Caki2 (cell line): ENCODE measurements at regions not wholly inside any gene's neighbourhood (a gene's known extent, or its start where the extent isn't known, plus 50 kb on each side); places are given as distances from the start of the nearest gene placed in this dataset.

Experiments used
- DNase-seq: peaks from one replicate; pipeline ENCODE4 v3.0.0-alpha.2; 2015; ENCODE audit warnings: low read depth
- in situ Hi-C: cut with HindIII; loops from 2 replicates; pipeline ENCODE4 v1.10.0; 2016; ENCODE audit warnings: low sequenced_read_pairs, low pct_unique_long_range_greater_than_20kb, mixed read lengths

DNA sequence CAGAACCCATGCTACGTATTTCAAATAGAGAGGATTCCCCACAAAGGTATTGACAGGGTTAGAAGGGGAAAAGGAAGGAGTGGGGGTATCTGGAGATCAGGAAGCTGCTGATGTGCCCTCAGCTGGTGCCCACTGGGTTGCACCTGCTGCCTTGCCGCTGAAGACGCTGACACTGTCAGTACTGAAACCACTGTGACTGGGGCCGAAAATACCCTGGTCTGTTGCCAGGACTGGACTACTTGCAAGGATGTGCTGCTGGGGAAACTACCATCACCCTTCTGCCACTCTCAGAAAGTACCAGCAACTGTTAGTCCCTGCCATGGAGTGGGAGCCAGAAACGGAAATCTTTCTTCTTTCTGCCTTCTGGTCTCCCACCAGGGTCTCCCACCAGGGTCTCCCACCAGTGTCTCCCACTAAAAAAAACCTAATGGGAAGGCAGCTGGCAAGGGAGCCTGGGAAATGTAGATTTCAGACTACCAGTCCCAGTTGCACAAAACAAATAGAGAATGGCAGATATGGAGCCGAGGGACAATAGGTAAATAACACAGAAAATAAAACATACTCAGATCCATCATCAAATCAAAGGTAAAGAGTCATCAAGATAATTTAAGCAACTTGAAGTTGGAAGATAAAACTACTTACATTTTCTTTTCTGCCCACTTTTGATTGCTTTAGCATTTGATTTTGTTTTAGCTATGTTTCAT, 204.8 kb downstream of the TPBG start:
- in situ Hi-C loops = no loop called here
- DNase-seq = no peak

- in situ Hi-C loops = no loop called here
Observed at GRCh38 chr6:82569022-82569421, 205.4 kb downstream of the TPBG start.

GRCh38 chr6:82570083-82570482, 206.5 kb downstream of the TPBG start:
- in situ Hi-C loops = no loop called here
- DNase-seq = no peak

More at GRCh38 chr6:82569022-82569421, 205.4 kb downstream of the TPBG start:
- DNase-seq = no peak

DNA sequence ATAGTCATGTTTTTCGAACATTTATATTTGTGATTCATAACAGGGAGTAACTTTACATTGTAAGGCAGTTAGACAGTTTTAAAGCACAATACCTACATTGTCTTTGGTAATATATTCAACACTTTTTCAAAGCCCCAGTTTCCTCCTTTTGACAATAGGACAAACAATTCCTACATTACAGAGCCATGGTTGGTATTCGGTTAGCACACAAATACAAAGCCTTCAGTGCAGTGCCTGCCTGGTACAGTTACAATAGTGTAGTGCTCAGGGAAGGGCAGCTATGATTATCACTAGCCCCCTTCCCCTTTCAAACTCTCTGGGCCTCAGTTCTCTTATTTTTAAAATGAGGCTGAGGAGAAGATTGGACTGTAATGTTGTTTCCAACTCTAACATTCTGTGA, 207.8 kb downstream of the TPBG start:
- in situ Hi-C loops = no loop called here
- no peak for DNase-seq

DNA sequence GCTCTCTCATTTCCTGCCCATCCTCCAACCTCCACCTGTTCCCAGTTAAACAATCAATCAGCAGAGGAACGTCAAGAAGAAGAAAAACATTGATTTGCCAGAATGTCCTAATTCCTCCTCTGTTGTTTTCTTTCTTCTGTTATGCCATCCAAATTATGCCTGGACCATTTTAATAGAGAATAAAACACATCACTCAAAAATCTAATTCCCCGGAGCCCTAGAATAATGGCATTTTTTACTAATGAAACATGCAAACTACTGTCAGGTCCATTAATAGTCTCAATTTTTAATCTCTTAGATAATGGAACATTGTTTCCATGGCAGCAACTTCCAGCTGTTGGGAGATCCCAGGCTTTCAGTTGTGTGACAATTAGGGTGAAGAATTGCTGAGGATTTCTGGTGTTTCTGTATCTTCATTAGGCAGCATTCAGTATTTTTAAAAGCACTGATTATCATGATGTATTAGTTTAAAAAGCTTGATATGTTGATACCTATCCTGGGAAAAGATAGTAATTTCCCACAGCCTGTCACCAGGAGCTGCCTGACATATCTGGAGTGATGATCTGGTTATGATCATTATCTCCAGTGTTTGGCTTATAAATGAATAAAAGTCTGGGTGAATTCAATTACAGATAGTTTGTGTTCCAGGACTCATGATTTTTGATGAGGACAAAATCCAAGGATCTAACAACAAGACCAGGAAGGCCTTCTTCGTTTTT, 209.8 kb downstream of the TPBG start:
- no peak for DNase-seq
- in situ Hi-C loops = no loop called here

- DNase-seq = no peak
- in situ Hi-C loops = no loop called here
Observed at GRCh38 chr6:82576284-82576683, 212.7 kb downstream of the TPBG start.

GRCh38 chr6:82584194-82584695, 220.6 kb downstream of the TPBG start:
- in situ Hi-C loops = no loop called here
- no peak for DNase-seq

DNA sequence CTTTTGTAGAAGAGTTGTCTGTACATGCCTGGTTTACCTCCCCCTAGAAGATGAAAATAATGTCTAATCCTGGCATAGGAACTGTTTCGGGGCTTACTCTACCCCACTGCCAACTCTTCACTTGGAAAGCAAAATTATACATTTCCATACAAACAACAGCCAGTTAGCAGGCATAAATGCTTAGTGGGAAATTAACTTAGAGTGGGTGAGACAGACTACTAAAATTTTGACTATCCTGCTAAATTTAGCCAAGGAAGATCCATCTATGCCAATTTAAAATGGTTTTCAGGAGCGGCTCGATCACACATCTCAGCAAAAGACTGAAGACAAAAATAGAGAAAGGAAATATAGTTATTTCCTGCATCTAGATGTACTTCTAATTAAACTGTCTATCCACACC, 221.2 kb downstream of the TPBG start:
- in situ Hi-C loops = no loop called here

DNA sequence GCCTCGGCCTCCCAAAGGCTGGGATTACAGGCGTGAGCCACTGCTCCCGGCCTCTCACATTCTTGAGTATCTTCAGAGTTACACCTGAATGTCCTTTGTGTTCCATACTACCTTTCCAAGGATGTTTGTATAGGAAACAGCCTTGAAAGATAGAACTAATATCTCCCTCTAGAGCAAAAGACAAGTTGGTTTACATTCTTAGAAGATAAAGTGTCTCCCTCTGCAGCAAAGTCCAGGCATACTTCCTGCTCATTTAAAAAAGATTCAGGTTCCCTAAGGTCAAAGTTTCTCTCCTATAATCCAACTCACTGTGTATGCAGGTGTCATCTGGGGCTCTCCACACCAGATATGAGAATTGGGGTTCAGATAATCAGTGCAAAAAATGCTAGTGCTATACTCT, 224.4 kb downstream of the TPBG start:
- in situ Hi-C loops = no loop called here
- no peak for DNase-seq

More for the DNA sequence above, 221.2 kb downstream of the TPBG start:
- no peak for DNase-seq

DNA sequence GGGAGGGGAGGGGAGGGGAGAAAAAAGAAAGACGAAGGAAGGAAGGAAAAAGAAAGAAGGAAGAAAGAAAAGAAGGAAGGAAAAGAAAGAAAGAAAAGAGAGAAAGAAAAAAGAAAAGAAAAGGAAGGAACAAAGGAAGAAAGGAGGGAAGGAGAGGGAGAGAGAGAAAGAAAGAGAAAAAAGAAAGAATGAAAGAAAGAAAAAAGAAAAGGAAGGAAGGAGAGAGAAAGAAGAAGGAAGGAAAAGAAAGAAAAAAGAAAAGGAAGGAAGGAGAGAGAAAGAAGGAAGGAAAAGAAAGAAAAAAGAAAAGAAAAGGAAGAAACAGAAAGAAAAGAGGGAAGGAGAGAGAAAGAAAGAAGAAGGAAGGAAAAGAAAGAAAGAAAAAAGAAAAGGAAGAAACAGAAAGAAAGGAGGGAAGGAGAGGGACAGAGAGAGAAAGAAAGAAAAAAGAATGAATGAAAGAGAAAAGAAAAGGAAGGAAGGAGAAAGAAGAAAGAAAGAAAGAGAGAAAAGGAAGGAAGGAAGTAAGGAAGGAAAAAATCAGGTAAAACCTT, 225.3 kb downstream of the TPBG start:
- in situ Hi-C loops = no loop called here
- DNase-seq = no peak

DNA sequence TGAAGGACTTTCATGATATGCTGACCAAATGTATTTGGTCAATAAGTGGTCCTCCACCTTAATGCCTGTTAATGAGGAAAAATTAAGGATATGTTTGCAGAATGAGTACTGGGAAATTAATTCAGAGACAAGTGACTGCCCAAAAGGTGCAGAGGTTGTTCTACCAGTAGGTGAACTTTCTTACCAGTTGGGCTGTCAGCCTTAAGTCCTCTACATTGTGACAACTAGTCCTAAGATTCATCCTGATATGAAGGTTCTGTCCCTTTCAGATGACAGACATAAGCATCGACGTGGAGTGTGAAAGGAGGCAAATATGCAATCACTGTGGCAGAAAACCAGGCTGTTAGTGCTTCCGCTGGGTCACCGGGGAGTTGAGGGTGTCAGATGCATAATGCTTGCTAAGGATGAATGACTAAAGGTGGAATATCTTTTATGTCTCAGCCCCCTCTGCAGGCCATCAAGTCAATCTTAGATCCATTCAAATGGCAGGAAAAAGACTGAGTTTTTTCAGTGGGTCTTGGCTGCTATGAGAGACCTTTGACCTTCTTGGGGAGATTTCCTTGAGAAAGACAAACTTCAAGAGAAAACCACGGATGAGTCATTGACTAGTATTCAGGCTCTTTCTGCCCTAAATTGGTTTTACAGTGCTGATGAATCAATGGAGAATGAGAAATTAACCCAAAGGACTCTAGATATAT, 226.0 kb downstream of the TPBG start:
- DNase-seq = peak; percentile 59
- in situ Hi-C loops = no loop called here

GRCh38 chr6:82597201-82597600, 233.6 kb downstream of the TPBG start:
- in situ Hi-C loops = no loop called here
- no peak for DNase-seq

DNA sequence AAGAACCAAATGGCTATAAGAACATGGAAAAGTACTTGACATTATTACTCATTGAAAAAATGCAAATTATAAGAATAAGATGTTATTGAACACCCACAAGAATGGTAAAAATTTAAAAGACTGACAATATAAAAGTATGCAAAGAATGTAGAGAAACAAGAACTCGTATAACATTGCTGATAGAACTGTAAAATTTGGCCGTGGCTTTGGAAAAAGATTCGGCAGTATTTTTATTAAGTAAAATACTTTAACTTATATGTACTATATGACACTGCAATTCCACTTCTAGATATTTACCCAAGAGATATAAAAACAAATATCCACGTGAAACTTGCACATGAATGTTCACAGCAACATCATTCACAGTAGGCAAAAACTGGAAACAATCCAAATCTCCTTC, 239.2 kb downstream of the TPBG start:
- in situ Hi-C loops = no loop called here
- no peak for DNase-seq

DNA sequence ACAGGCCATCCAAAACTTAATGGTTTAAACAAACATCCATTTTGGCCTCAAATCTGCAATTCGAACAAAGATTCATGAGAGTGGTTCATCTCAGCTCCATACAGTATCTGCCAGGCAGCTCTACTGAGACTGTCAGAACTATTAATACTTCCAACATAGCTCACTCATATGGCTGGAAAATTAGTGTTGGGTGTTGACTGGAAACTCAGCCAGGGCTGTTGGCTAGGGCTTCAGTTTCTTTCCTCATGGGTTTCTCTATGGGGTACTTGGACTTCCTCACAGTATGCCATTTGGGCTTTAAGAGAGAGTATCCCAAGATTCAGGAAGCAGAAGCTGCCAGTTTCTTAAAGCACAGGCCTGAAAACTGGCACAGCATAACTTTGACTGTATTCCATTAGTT, 240.3 kb downstream of the TPBG start:
- in situ Hi-C loops = no loop called here
- no peak for DNase-seq

- no peak for DNase-seq
- in situ Hi-C loops = no loop called here
Observed at GRCh38 chr6:82607998-82608725, 244.5 kb downstream of the TPBG start.

GRCh38 chr6:82608781-82609180, 245.2 kb downstream of the TPBG start:
- in situ Hi-C loops = no loop called here
- no peak for DNase-seq

DNA sequence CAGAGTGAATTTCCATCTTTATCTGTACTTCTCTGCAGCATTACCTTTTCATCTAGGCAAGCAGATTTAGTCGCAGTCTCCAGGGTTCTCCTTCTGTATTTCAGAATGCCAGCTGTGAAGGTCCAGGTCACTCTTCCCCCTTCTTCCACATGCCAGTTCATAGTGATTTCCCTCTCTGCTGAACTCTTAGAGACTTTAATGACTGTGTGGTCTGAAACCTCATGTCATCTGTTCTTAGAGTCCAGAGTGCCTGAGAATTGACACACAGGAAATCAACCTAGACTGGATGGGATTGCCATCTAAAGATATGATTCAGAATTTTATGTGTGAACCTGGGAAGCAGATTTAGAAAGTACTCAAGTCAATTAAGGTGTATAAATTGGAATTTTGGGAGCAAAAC, 248.1 kb downstream of the TPBG start:
- in situ Hi-C loops = no loop called here
- DNase-seq = no peak

- in situ Hi-C loops = no loop called here
Observed at GRCh38 chr6:82612475-82613039, 248.9 kb downstream of the TPBG start.

More at GRCh38 chr6:82612475-82613039, 248.9 kb downstream of the TPBG start:
- no peak for DNase-seq
